Lung (tissue), 11 donors: ENCODE measurements at regions not wholly inside any gene's neighbourhood (a gene's known extent, or its start where the extent isn't known, plus 50 kb on each side); places are given as distances from the start of the nearest gene placed in this dataset.

ENCODE experiments used
- ATAC-seq: fragments of 200-7000 bp; cut with Tn5 transposase; one replicate; pipeline ENCODE4 v1.9.1; 2020; ENCODE audit warnings: moderate number of reproducible peaks; ENCODE audit not compliant: insufficient read depth, low FRiP score
- DNase-seq, 3 donors: peaks; one replicate each; pipeline ENCODE4 v3.0.0-alpha.2; 2013 to 2017
- H3K27ac ChIP-seq, 2 donors: one replicate each; pipeline ENCODE4 v1.5.1; 2013; ENCODE audit warnings: mild to moderate bottlenecking in 2 of 2, moderate library complexity in 2 of 2, control low read depth in 1 of 2, inconsistent platforms in 1 of 2, low read depth in 1 of 2, low read length in 1 of 2
- H3K27me3 ChIP-seq, 3 donors: one replicate each; pipeline ENCODE4 v1.5.1; 2013; ENCODE audit warnings: low read length in 2 of 3; ENCODE audit not compliant: control insufficient read depth in 3 of 3, insufficient read depth in 3 of 3
- H3K36me3 ChIP-seq, 4 donors: one replicate each; pipeline ENCODE4 v1.5.1; 2013; ENCODE audit warnings: low read length in 4 of 4, mild to moderate bottlenecking in 1 of 4, moderate library complexity in 1 of 4; ENCODE audit not compliant: control insufficient read depth in 4 of 4, insufficient read depth in 4 of 4
- H3K4me1 ChIP-seq, 5 donors: one replicate each; pipeline ENCODE4 v1.5.1; 2013; ENCODE audit warnings: low read length in 5 of 5, mild to moderate bottlenecking in 2 of 5, moderate library complexity in 1 of 5; ENCODE audit not compliant: control insufficient read depth in 5 of 5, insufficient read depth in 5 of 5
- H3K4me3 ChIP-seq: one replicate; pipeline ENCODE4 v1.5.1; 2013; ENCODE audit warnings: mild to moderate bottlenecking, control low read depth, moderate library complexity
- H3K9ac ChIP-seq, 2 donors: one replicate each; pipeline ENCODE4 v1.5.1; 2013; ENCODE audit warnings: low read length in 2 of 2, control low read depth in 1 of 2; ENCODE audit not compliant: insufficient read depth in 1 of 2
- H3K9me3 ChIP-seq, 4 donors: one replicate each; pipeline ENCODE4 v1.5.1; 2013; ENCODE audit warnings: low read length in 3 of 4, mild to moderate bottlenecking in 1 of 4, moderate library complexity in 1 of 4; ENCODE audit not compliant: control insufficient read depth in 4 of 4, insufficient read depth in 3 of 4
- CTCF ChIP-seq: IDR thresholded peaks from 2 replicates; pipeline ENCODE4 v1.5.1; 2012; ENCODE audit warnings: mild to moderate bottlenecking; ENCODE audit errors: control extremely low read depth, extremely low read depth
- whole genome bisulfite sequencing, 2 donors: extraction: QIAGEN DNeasy Blood & Tissue Kit; methylation state at CpG; one replicate each; pipeline ENCODE4 v1.1.7; 2013; 5-methylcytosine and 5-hydroxymethylcytosine counted together
- donor health status: control.
- donor health status: control.
- donor health status: Bipolar disorder and iron deficiency.
- donor health status: healthy.
- donor health status: DM: yes; HTN: yes; CAD: no.

- H3K4me3 ChIP-seq = no peak overlapping the region
- WGBS, 2 donors = 45 to 66% methylated on average over 2 of the region's 2 CpGs
- H3K9ac ChIP-seq = no peak overlapping the region
- no peaks in the 10 kb centered on the region for H3K36me3 ChIP-seq
- H3K9me3 ChIP-seq = no peaks in the 10 kb centered on the region
- DNase-seq (no peak), ATAC-seq (no peak)
- H3K27ac ChIP-seq = no peak overlapping the region
- no peaks in the 10 kb centered on the region for H3K27me3 ChIP-seq
- no peak for TF ChIP-seq CTCF
- H3K4me1 ChIP-seq = no peaks in the 10 kb centered on the region
These were observed 54.8 kb upstream of the TFAP2D start for GRCh38 chr6:50658561-50658960.

DNA sequence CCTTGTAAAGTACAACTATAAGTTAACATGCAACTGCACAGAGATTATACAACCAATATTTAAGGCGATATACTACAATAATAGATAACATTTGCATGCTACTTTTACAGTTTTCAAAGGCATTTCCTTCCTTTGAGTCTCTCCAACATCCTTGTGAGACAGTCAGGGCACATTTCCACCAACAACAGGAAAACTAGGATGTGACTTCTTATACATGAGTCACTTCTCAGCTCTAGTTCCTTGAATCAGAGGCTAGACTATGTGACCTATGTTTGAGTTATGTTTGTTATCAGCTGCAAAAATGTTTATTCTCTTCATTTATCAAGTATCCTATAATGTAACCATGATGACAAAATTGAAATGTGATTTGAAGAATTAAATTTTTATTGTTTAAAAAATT lies 51.7 kb upstream of the TFAP2D start:
- Histone ChIP-seq H3K27ac (no peak overlapping the region), H3K4me3 (no peak overlapping the region), H3K9me3 (no peaks in the 10 kb centered on the region), H3K27me3 (no peaks in the 10 kb centered on the region), H3K36me3 (no peaks in the 10 kb centered on the region), H3K9ac (no peak overlapping the region), H3K4me1 (no peaks in the 10 kb centered on the region)
- no peak for TF ChIP-seq CTCF
- DNase-seq (no peak), ATAC-seq (no peak)
- 66 to 72% methylated on average over 1 of the region's 1 CpG for WGBS, 2 donors
